KMS-11 (cell line): ENCODE measurements at regions not wholly inside any gene's neighbourhood (a gene's known extent, or its start where the extent isn't known, plus 50 kb on each side); places are given as distances from the start of the nearest gene placed in this dataset.

Experiments used
- H2AFZ ChIP-seq: fragments of 200-600 bp; sonication (generic); 2 replicates; pipeline ENCODE4 v1.6.1; 2016; ENCODE audit warnings: antibody characterized with exemption, mixed run types, low read depth
- H3K27ac ChIP-seq: fragments of 200-600 bp; sonication (generic); 2 replicates; pipeline ENCODE4 v1.6.1; 2016; ENCODE audit warnings: mild to moderate bottlenecking, mixed run types
- H3K27me3 ChIP-seq: fragments of 200-600 bp; sonication (generic); 2 replicates; pipeline ENCODE4 v1.6.1; 2017; ENCODE audit warnings: mild to moderate bottlenecking, low read depth, mixed run types, moderate library complexity; ENCODE audit not compliant: insufficient read depth
- H3K36me3 ChIP-seq: fragments of 200-600 bp; sonication (generic); 2 replicates; pipeline ENCODE4 v1.6.1; 2017; ENCODE audit warnings: mild to moderate bottlenecking, mixed run types; ENCODE audit not compliant: insufficient read depth
- H3K4me1 ChIP-seq: fragments of 200-600 bp; sonication (generic); 2 replicates; pipeline ENCODE4 v1.6.1; 2016; ENCODE audit warnings: mild to moderate bottlenecking, low read depth, mixed run types; ENCODE audit not compliant: poor library complexity, severe bottlenecking
- H3K4me2 ChIP-seq: fragments of 200-600 bp; sonication (generic); 2 replicates; pipeline ENCODE4 v1.7.0; 2016; ENCODE audit warnings: mild to moderate bottlenecking, mixed run types
- H3K4me3 ChIP-seq: fragments of 200-600 bp; sonication (generic); IDR thresholded peaks from 2 replicates; pipeline ENCODE4 v1.6.1; 2017; ENCODE audit warnings: low read depth, low read length, mixed read lengths; ENCODE audit not compliant: insufficient read depth
- H3K79me2 ChIP-seq: fragments of 200-600 bp; sonication (generic); 2 replicates; pipeline ENCODE4 v1.6.1; 2016; ENCODE audit warnings: low read depth, mixed run types; ENCODE audit not compliant: insufficient read depth
- H3K9ac ChIP-seq: fragments of 200-600 bp; sonication (generic); 2 replicates; pipeline ENCODE4 v1.6.1; 2016; ENCODE audit warnings: mild to moderate bottlenecking, mixed run types
- H4K20me1 ChIP-seq: fragments of 200-600 bp; sonication (generic); 2 replicates; pipeline ENCODE4 v1.6.1; 2016; ENCODE audit warnings: mild to moderate bottlenecking, mixed run types; ENCODE audit not compliant: insufficient read depth
- CTCF ChIP-seq: fragments of 200-600 bp; sonication (generic); conservative IDR thresholded peaks from 2 replicates; pipeline ENCODE4 v1.6.1; 2017; ENCODE audit warnings: low read depth, mild to moderate bottlenecking, antibody characterized with exemption, low read length, moderate library complexity, mixed read lengths

DNA sequence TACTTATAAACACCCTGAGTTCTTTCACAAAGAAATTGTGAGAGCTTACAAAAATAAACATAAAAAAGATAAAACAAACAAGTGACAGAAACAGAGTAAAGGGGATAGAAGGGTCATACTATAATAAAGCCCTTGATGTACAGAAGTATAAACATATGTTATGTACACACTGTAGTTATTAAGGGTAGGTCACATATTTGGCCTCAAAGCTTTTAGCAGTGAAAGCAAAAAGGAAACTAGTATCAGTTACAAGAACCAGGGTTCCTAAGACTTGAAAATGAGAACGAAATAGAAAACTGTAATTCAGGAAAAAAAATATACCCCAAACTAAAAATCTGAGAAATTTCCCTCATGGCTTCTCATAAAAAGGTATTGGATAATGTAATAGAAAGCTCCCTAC lies 380.6 kb downstream of the HDGFL1 start:
- no peak for TF ChIP-seq CTCF
- H3K4me2 ChIP-seq = no peak overlapping the region

GRCh38 chr6:22952097-22952496 lies 382.7 kb downstream of the HDGFL1 start:
- no peak overlapping the region for H2AFZ ChIP-seq
- TF ChIP-seq CTCF = no peak
- H3K27ac ChIP-seq = no peak overlapping the region
- H3K4me1 ChIP-seq = peaks cover 29% of the 10 kb centered on the region
- H4K20me1 ChIP-seq = no peaks in the 10 kb centered on the region
- H3K79me2 ChIP-seq = no peaks in the 10 kb centered on the region
- H3K9ac ChIP-seq = no peak overlapping the region
- H3K4me2 ChIP-seq = no peak overlapping the region
- H3K27me3 ChIP-seq = no peaks in the 10 kb centered on the region
- H3K36me3 ChIP-seq = no peaks in the 10 kb centered on the region
- no peak overlapping the region for H3K4me3 ChIP-seq

More for the DNA sequence above, 380.6 kb downstream of the HDGFL1 start:
- H3K4me3 ChIP-seq = no peak overlapping the region
- H4K20me1 ChIP-seq = no peaks in the 10 kb centered on the region
- no peak overlapping the region for H3K27ac ChIP-seq
- H3K27me3 ChIP-seq = no peaks in the 10 kb centered on the region
- no peak overlapping the region for H2AFZ ChIP-seq
- peaks cover 10% of the 10 kb centered on the region for H3K4me1 ChIP-seq
- no peaks in the 10 kb centered on the region for H3K79me2 ChIP-seq
- no peaks in the 10 kb centered on the region for H3K36me3 ChIP-seq
- no peak overlapping the region for H3K9ac ChIP-seq

DNA sequence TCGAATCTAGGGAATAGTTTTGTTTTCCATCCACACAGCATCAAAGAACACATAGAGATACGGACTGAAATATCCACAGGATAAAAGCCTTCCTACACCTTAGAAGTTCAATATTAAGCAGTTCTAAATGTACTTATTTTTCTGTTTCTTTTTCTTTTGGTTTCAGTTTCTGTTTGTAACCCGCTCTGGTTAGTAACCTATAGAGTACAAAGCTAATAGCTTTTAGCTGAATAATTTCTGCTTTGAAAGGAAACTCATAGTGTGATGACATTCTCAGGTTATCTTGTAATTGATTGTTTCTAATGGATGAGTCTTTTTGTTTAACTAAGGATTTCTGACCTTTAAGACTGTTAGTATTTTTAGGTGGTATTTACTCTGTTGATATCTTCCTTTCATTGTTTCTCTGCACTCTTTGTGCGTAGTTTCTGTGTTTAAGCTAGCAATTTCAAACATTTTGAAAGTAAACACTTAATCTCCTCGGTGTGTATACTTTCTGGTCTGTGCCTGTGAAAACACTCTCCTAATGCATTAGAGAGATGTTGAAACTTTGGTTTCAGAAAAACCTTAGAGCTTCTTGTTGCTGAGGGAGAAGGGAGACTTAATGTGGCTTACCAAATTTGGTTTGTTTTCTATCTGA lies 385.5 kb downstream of the HDGFL1 start:
- Histone ChIP-seq H3K4me3 (no peak overlapping the region), H3K79me2 (no peaks in the 10 kb centered on the region), H3K36me3 (no peaks in the 10 kb centered on the region), H3K4me2 (peak overlapping the region; percentile 66), H3K27me3 (no peaks in the 10 kb centered on the region), H3K9ac (peak overlapping the region; percentile 61), H3K27ac (peak overlapping the region; percentile 79), H4K20me1 (no peaks in the 10 kb centered on the region), H3K4me1 (peaks cover 48% of the 10 kb centered on the region), H2AFZ (peak overlapping the region; percentile 58)
- no peak for TF ChIP-seq CTCF

DNA sequence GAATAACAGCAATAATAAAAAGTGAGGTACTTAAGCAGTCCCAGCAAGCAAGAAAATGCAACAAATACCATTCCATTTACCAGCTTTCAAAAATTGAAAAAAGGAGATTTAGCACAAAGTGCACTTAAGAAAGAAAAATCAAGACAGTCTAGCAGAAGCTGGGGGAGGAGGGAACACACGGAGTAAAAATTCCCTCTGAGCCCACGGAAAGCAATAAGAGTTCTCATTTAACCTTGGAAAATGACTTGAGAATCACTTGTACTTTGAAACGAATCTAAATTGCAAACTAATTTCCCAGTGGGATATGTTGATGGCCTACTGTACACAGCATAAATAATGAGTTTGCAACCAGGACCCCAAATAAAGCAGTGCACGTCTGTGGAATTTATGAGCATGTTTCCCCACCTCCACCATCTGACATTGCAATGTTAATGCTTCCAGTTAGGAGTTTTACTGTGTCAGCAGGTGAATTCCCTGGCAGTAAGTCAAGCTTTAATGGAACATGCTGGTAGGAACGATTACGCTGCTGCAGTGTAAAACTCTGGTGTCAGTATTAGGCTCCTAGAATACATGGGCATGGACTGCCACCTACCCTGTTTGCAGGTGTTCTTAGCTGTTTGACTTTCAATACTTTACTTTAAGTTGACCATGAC lies 386.8 kb downstream of the HDGFL1 start:
- Histone ChIP-seq H3K27me3 (no peaks in the 10 kb centered on the region), H3K4me1 (peaks cover 48% of the 10 kb centered on the region), H3K9ac (no peak overlapping the region; the same call in 1 of the 2 replicates), H2AFZ (peak overlapping the region; percentile 58; the same call in 1 of the 2 replicates), H3K36me3 (no peaks in the 10 kb centered on the region), H4K20me1 (no peaks in the 10 kb centered on the region), H3K4me2 (peak overlapping the region; percentile 66; the same call in 1 of the 2 replicates), H3K79me2 (no peaks in the 10 kb centered on the region), H3K27ac (peak overlapping the region; percentile 79; the same call in 1 of the 2 replicates), H3K4me3 (no peak overlapping the region)
- TF ChIP-seq CTCF = no peak
